ENCODE measurements at regions not wholly inside any gene's neighbourhood (a gene's known extent, or its start where the extent isn't known, plus 50 kb on each side); places are given as distances from the start of the nearest gene placed in this dataset.
"Not testable (repeated sequence)": the region's sequence is repeated elsewhere in the genome, so short reads cannot be mapped to it uniquely, and the experiment has no call there.

- TF ChIP-seq, protein P1, sequence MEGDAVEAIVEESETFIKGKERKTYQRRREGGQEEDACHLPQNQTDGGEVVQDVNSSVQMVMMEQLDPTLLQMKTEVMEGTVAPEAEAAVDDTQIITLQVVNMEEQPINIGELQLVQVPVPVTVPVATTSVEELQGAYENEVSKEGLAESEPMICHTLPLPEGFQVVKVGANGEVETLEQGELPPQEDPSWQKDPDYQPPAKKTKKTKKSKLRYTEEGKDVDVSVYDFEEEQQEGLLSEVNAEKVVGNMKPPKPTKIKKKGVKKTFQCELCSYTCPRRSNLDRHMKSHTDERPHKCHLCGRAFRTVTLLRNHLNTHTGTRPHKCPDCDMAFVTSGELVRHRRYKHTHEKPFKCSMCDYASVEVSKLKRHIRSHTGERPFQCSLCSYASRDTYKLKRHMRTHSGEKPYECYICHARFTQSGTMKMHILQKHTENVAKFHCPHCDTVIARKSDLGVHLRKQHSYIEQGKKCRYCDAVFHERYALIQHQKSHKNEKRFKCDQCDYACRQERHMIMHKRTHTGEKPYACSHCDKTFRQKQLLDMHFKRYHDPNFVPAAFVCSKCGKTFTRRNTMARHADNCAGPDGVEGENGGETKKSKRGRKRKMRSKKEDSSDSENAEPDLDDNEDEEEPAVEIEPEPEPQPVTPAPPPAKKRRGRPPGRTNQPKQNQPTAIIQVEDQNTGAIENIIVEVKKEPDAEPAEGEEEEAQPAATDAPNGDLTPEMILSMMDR (IDR thresholded peaks at IDR 0.05; ENCODE audit: low read depth, low read length), result no peak
Observed at GRCh38 chr3:106317141-106318055, 448.6 kb upstream of the CBLB start.

GRCh38 chr3:106321438-106321837, 452.6 kb upstream of the CBLB start:
- in situ Hi-C loops (cut with HindIII; ENCODE audit: low sequenced_read_pairs); DNase-seq (ENCODE audit: low read depth, low spot score): not testable (repeated sequence)

More at GRCh38 chr3:106317141-106318055, 448.6 kb upstream of the CBLB start:
- in situ Hi-C loops (cut with HindIII; ENCODE audit: low sequenced_read_pairs), result no loop called here
- no peak for DNase-seq (ENCODE audit: low read depth, low spot score)
- H3K4me3 ChIP-seq (ENCODE audit: low read depth, low read length), result no peak overlapping the region

GRCh38 chr3:106323586-106323985, 454.8 kb upstream of the CBLB start:
- no peak for DNase-seq (ENCODE audit: low read depth, low spot score)
- H3K4me3 ChIP-seq (ENCODE audit: low read depth, low read length), result no peak overlapping the region
- in situ Hi-C loops (cut with HindIII; ENCODE audit: low sequenced_read_pairs), result no loop called here
- TF ChIP-seq, protein P1 (IDR thresholded peaks at IDR 0.05; ENCODE audit: low read depth, low read length), result no peak

More at GRCh38 chr3:106321438-106321837, 452.6 kb upstream of the CBLB start:
- H3K4me3 ChIP-seq (ENCODE audit: low read depth, low read length), result not testable (repeated sequence)

DNA sequence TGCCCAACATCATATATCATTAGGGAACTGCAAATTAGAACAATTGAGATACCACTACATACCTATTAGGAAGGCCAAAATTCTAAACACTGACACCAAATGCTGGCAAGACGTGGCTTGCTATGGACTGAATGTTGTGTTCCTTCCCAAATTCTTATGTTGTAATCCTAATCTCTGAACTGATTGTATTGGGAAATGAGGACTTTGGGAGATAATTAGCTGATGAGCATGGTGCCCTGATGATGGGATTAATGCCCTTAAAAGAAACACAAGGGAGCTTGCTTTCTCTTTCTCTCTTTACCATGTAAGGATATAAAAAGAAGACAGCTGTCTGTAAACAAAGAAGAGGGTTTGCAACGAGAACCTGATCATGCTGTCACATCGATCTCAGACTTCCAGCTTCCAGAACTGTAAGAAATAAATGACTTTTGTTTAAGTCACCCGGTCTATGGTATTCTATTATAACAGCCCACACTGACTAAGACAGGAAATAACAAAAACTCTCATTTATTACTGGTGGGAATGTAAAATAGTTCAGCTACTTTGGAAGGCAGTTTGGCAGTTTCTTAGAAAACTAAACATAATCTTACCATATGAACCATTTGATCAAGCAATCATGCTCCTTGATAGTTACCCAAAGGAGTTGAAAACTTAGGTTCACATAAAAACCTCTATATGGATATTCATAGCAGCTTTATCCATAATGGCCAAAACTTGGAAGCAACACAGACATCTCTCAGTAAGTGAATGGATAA, 458.3 kb upstream of the CBLB start:
- TF ChIP-seq, protein P1 (IDR thresholded peaks at IDR 0.05; ENCODE audit: low read depth, low read length), result no peak
- in situ Hi-C loops (cut with HindIII; ENCODE audit: low sequenced_read_pairs), result no loop called here
- peak; percentile 56 for DNase-seq (ENCODE audit: low read depth, low spot score)
- no peak overlapping the region for H3K4me3 ChIP-seq (ENCODE audit: low read depth, low read length)

DNA sequence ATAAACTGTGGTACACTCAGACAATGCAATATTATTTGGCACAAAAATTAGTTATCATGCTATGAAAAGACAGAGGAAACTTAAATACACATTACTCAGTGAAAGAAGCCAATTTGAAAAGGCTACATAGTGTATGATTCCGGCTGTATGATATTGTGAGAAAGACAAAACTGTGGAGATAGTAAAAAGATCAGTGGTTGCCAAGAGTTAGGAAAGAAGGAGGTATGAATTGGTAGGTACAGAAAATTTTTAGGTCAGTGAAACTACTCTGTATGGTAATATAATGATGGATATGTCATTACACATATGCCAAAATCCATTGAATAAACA, 458.8 kb upstream of the CBLB start:
- TF ChIP-seq, protein P1 (IDR thresholded peaks at IDR 0.05; ENCODE audit: low read depth, low read length), result no peak
- no peak overlapping the region for H3K4me3 ChIP-seq (ENCODE audit: low read depth, low read length)
- in situ Hi-C loops (cut with HindIII; ENCODE audit: low sequenced_read_pairs), result no loop called here
- DNase-seq (ENCODE audit: low read depth, low spot score), result no peak

DNA sequence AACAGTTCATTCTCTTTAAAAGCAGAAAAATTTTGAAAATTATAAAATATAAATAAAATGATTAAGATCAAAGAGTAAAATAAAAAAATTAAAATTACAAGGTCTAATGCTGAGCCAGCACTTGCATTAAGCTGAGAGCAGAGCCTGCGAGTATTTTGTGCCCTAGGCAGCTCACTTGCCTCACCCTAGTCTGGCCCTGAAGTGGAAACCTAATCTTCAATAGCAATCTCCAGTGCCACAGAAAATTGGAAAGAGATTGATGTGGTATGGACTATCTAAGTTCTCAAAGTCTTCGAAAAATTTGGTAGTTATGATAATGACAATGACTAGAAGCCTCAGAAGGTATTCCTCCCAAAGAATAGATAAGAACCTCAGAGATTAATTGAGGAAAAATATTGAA, 459.4 kb upstream of the CBLB start:
- in situ Hi-C loops (cut with HindIII; ENCODE audit: low sequenced_read_pairs), result no loop called here
- TF ChIP-seq, protein P1 (IDR thresholded peaks at IDR 0.05; ENCODE audit: low read depth, low read length), result no peak
- no peak for DNase-seq (ENCODE audit: low read depth, low spot score)
- no peak overlapping the region for H3K4me3 ChIP-seq (ENCODE audit: low read depth, low read length)

- no peak for DNase-seq (ENCODE audit: low read depth, low spot score)
- in situ Hi-C loops (cut with HindIII; ENCODE audit: low sequenced_read_pairs), result no loop called here
- TF ChIP-seq, protein P1 (IDR thresholded peaks at IDR 0.05; ENCODE audit: low read depth, low read length), result no peak
- H3K4me3 ChIP-seq (ENCODE audit: low read depth, low read length), result no peak overlapping the region
Observed at GRCh38 chr3:106329521-106329920, 460.7 kb upstream of the CBLB start.
